HUES6 (cell line): ENCODE measurements at regions not wholly inside any gene's neighbourhood (a gene's known extent, or its start where the extent isn't known, plus 50 kb on each side); places are given as distances from the start of the nearest gene placed in this dataset.

ENCODE experiments used
- H3K27ac ChIP-seq: 2 replicates; pipeline ENCODE4 v1.7.0; 2013; ENCODE audit warnings: low read depth, mild to moderate bottlenecking, low read length, inconsistent platforms
- H3K27me3 ChIP-seq: 2 replicates; pipeline ENCODE4 v1.6.1; 2013; ENCODE audit warnings: low read length; ENCODE audit not compliant: control insufficient read depth, insufficient read depth
- H3K36me3 ChIP-seq: 2 replicates; pipeline ENCODE4 v1.6.1; 2013; ENCODE audit warnings: low read length; ENCODE audit not compliant: control insufficient read depth, insufficient read depth
- H3K4me1 ChIP-seq: 2 replicates; pipeline ENCODE4 v1.6.1; 2013; ENCODE audit warnings: low read length; ENCODE audit not compliant: control insufficient read depth, insufficient read depth
- H3K4me3 ChIP-seq: 2 replicates; pipeline ENCODE4 v1.5.1; 2013; ENCODE audit warnings: low read depth, low read length
- H3K9ac ChIP-seq: one replicate; pipeline ENCODE4 v1.6.1; 2013; ENCODE audit warnings: mild to moderate bottlenecking, low read length
- H3K9me3 ChIP-seq: 2 replicates; pipeline ENCODE4 v1.6.1; 2013; ENCODE audit warnings: low read depth, low read length; ENCODE audit not compliant: control insufficient read depth, insufficient read depth

- no peaks in the 10 kb centered on the region for H3K36me3 ChIP-seq
- no peak overlapping the region for H3K4me3 ChIP-seq
- no peaks in the 10 kb centered on the region for H3K27me3 ChIP-seq
- H3K9ac ChIP-seq, result no peak overlapping the region
- H3K9me3 ChIP-seq, result no peaks in the 10 kb centered on the region
- H3K27ac ChIP-seq, result no peak overlapping the region
- no peaks in the 10 kb centered on the region for H3K4me1 ChIP-seq
Measured at GRCh38 chr2:150232871-150233270, 254.6 kb downstream of the RND3 start.

- no peaks in the 10 kb centered on the region for H3K27me3 ChIP-seq
- H3K27ac ChIP-seq, result no peak overlapping the region
- H3K36me3 ChIP-seq, result no peaks in the 10 kb centered on the region
- H3K4me1 ChIP-seq, result no peaks in the 10 kb centered on the region
- no peaks in the 10 kb centered on the region for H3K9me3 ChIP-seq
- no peak overlapping the region for H3K4me3 ChIP-seq
- H3K9ac ChIP-seq, result no peak overlapping the region
Measured at GRCh38 chr2:150232321-150232720, 255.1 kb downstream of the RND3 start.

- Histone ChIP-seq H3K9me3 (no peaks in the 10 kb centered on the region), H3K36me3 (no peaks in the 10 kb centered on the region), H3K4me3 (no peak overlapping the region), H3K4me1 (no peaks in the 10 kb centered on the region), H3K27ac (no peak overlapping the region), H3K9ac (no peak overlapping the region), H3K27me3 (no peaks in the 10 kb centered on the region)
Measured at GRCh38 chr2:150230616-150231015, 256.9 kb downstream of the RND3 start.

- Histone ChIP-seq H3K27me3 (no peaks in the 10 kb centered on the region), H3K4me3 (no peak overlapping the region), H3K9me3 (no peaks in the 10 kb centered on the region), H3K27ac (no peak overlapping the region), H3K36me3 (no peaks in the 10 kb centered on the region), H3K9ac (no peak overlapping the region), H3K4me1 (no peaks in the 10 kb centered on the region)
Measured at GRCh38 chr2:150230004-150230403, 257.5 kb downstream of the RND3 start.

- Histone ChIP-seq H3K27me3 (no peaks in the 10 kb centered on the region), H3K36me3 (no peaks in the 10 kb centered on the region), H3K27ac (no peak overlapping the region), H3K9ac (no peak overlapping the region), H3K9me3 (no peaks in the 10 kb centered on the region), H3K4me1 (no peaks in the 10 kb centered on the region), H3K4me3 (no peak overlapping the region)
Measured at GRCh38 chr2:150228936-150229335, 258.5 kb downstream of the RND3 start.

- H3K27ac ChIP-seq, result no peak overlapping the region
- H3K9me3 ChIP-seq, result no peaks in the 10 kb centered on the region
- no peaks in the 10 kb centered on the region for H3K27me3 ChIP-seq
- no peaks in the 10 kb centered on the region for H3K4me1 ChIP-seq
- H3K4me3 ChIP-seq, result no peak overlapping the region
- H3K9ac ChIP-seq, result no peak overlapping the region
- no peaks in the 10 kb centered on the region for H3K36me3 ChIP-seq
Measured at GRCh38 chr2:150225030-150225429, 262.4 kb downstream of the RND3 start.

GRCh38 chr2:150224321-150224720, 263.1 kb downstream of the RND3 start:
- Histone ChIP-seq H3K27ac (no peak overlapping the region), H3K4me3 (no peak overlapping the region), H3K27me3 (no peaks in the 10 kb centered on the region), H3K9ac (no peak overlapping the region), H3K9me3 (no peaks in the 10 kb centered on the region), H3K36me3 (no peaks in the 10 kb centered on the region), H3K4me1 (no peaks in the 10 kb centered on the region)

- Histone ChIP-seq H3K4me1 (no peaks in the 10 kb centered on the region), H3K9me3 (no peaks in the 10 kb centered on the region), H3K9ac (no peak overlapping the region), H3K36me3 (no peaks in the 10 kb centered on the region), H3K27ac (no peak overlapping the region), H3K27me3 (no peaks in the 10 kb centered on the region), H3K4me3 (no peak overlapping the region)
Measured at GRCh38 chr2:150222942-150223341, 264.5 kb downstream of the RND3 start.

- H3K9me3 ChIP-seq, result 0 out of 2 replicates have a peak, but pooled peaks cover 2% of the 10 kb centered on the region
- no peaks in the 10 kb centered on the region for H3K4me1 ChIP-seq
- H3K9ac ChIP-seq, result no peak overlapping the region
- H3K27ac ChIP-seq, result no peak overlapping the region
- H3K4me3 ChIP-seq, result no peak overlapping the region
- no peaks in the 10 kb centered on the region for H3K27me3 ChIP-seq
- H3K36me3 ChIP-seq, result no peaks in the 10 kb centered on the region
Measured at GRCh38 chr2:150222379-150222778, 265.1 kb downstream of the RND3 start.

GRCh38 chr2:150219861-150220260, 267.6 kb downstream of the RND3 start:
- Histone ChIP-seq H3K36me3 (no peaks in the 10 kb centered on the region), H3K9ac (no peak overlapping the region), H3K27ac (no peak overlapping the region), H3K4me3 (no peak overlapping the region), H3K9me3 (0 out of 2 replicates have a peak, but pooled peaks cover 3% of the 10 kb centered on the region), H3K4me1 (peaks cover 4% of the 10 kb centered on the region), H3K27me3 (no peaks in the 10 kb centered on the region)

- no peak overlapping the region for H3K27ac ChIP-seq
- no peak overlapping the region for H3K4me3 ChIP-seq
- H3K4me1 ChIP-seq, result peaks cover 10% of the 10 kb centered on the region
- 0 out of 2 replicates have a peak, but pooled peaks cover 3% of the 10 kb centered on the region for H3K9me3 ChIP-seq
- no peaks in the 10 kb centered on the region for H3K27me3 ChIP-seq
- no peak overlapping the region for H3K9ac ChIP-seq
- H3K36me3 ChIP-seq, result no peaks in the 10 kb centered on the region
Measured at GRCh38 chr2:150215041-150215440, 272.4 kb downstream of the RND3 start.

- Histone ChIP-seq H3K4me1 (peaks cover 10% of the 10 kb centered on the region), H3K36me3 (no peaks in the 10 kb centered on the region), H3K27ac (no peak overlapping the region), H3K4me3 (no peak overlapping the region; the same call in 1 of the 2 replicates), H3K27me3 (no peaks in the 10 kb centered on the region), H3K9ac (no peak overlapping the region), H3K9me3 (0 out of 2 replicates have a peak, but pooled peaks cover 3% of the 10 kb centered on the region)
Measured at GRCh38 chr2:150214626-150215025, 272.8 kb downstream of the RND3 start.
